ENCODE measurements at regions not wholly inside any gene's neighbourhood (a gene's known extent, or its start where the extent isn't known, plus 50 kb on each side); places are given as distances from the start of the nearest gene placed in this dataset.

GRCh38 chr21:14602382-14602958 is 56.4 kb upstream of the SAMSN1 start:
- TF ChIP-seq CTCF (IDR thresholded peaks at IDR 0.05) (no peak), POLR2A (IDR thresholded peaks at IDR 0.05) (no peak)
